ENCODE measurements at regions not wholly inside any gene's neighbourhood (a gene's known extent, or its start where the extent isn't known, plus 50 kb on each side); places are given as distances from the start of the nearest gene placed in this dataset.

GRCh38 chr13:67577361-67577760, 347.2 kb upstream of the PCDH9 start:
- no peak for TF ChIP-seq CTCF (IDR thresholded peaks at IDR 0.05)
- no peak for TF ChIP-seq ZC3H11A (IDR thresholded peaks at IDR 0.05)
- TF ChIP-seq POLR2A (IDR thresholded peaks at IDR 0.05; ENCODE audit: low read length) = no peak
- no peak for TF ChIP-seq MAFK (IDR thresholded peaks at IDR 0.05; ENCODE audit: partially characterized antibody)
- TF ChIP-seq RNF2 (IDR thresholded peaks at IDR 0.05; ENCODE audit: borderline replicate concordance, low read depth) = no peak
- no peak for TF ChIP-seq RAD21 (conservative IDR thresholded peaks at IDR 0.05 in 1 of 2, IDR thresholded peaks at IDR 0.05 in 1 of 2)
- no peak for TF ChIP-seq POLR2AphosphoS2 (conservative IDR thresholded peaks at IDR 0.05; ENCODE audit: low read length)
- no peak for TF ChIP-seq EP300 (IDR thresholded peaks at IDR 0.05)
- no peak for TF ChIP-seq EHMT2 (IDR thresholded peaks at IDR 0.05; ENCODE audit: low read depth)
- TF ChIP-seq, protein P1, sequence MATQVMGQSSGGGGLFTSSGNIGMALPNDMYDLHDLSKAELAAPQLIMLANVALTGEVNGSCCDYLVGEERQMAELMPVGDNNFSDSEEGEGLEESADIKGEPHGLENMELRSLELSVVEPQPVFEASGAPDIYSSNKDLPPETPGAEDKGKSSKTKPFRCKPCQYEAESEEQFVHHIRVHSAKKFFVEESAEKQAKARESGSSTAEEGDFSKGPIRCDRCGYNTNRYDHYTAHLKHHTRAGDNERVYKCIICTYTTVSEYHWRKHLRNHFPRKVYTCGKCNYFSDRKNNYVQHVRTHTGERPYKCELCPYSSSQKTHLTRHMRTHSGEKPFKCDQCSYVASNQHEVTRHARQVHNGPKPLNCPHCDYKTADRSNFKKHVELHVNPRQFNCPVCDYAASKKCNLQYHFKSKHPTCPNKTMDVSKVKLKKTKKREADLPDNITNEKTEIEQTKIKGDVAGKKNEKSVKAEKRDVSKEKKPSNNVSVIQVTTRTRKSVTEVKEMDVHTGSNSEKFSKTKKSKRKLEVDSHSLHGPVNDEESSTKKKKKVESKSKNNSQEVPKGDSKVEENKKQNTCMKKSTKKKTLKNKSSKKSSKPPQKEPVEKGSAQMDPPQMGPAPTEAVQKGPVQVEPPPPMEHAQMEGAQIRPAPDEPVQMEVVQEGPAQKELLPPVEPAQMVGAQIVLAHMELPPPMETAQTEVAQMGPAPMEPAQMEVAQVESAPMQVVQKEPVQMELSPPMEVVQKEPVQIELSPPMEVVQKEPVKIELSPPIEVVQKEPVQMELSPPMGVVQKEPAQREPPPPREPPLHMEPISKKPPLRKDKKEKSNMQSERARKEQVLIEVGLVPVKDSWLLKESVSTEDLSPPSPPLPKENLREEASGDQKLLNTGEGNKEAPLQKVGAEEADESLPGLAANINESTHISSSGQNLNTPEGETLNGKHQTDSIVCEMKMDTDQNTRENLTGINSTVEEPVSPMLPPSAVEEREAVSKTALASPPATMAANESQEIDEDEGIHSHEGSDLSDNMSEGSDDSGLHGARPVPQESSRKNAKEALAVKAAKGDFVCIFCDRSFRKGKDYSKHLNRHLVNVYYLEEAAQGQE (IDR thresholded peaks at IDR 0.05) = no peak
- no peak for TF ChIP-seq JUN (IDR thresholded peaks at IDR 0.05)
- no peak for TF ChIP-seq MYC (IDR thresholded peaks at IDR 0.05; ENCODE audit: borderline replicate concordance, low read length)
